ENCODE measurements at regions not wholly inside any gene's neighbourhood (a gene's known extent, or its start where the extent isn't known, plus 50 kb on each side); places are given as distances from the start of the nearest gene placed in this dataset.

- Histone ChIP-seq H3K27me3 (ENCODE audit: insufficient read depth, low read depth, low read length) (no peaks in the 10 kb centered on the region), H3K79me2 (replicated peaks; ENCODE audit: insufficient read depth, low read length) (no peaks in the 10 kb centered on the region), H3K9me2 (ENCODE audit: insufficient read depth, low read length) (no peaks in the 10 kb centered on the region), H3K4me3 (ENCODE audit: low read length) (no peak overlapping the region), H3K27ac (ENCODE audit: low read length) (no peak overlapping the region), H3K36me3 (ENCODE audit: insufficient read depth, low read length) (no peaks in the 10 kb centered on the region), H3K4me2 (ENCODE audit: low read length) (no peak overlapping the region), H3K9ac (ENCODE audit: low read length) (no peak overlapping the region), H4K20me1 (ENCODE audit: insufficient read depth) (no peaks in the 10 kb centered on the region), H3F3A (ENCODE audit: insufficient read depth, low read length, poor library complexity, severe bottlenecking) (no peaks in the 10 kb centered on the region), H2AFZ (ENCODE audit: low read depth, low read length) (no peak overlapping the region), H3K9me3 (ENCODE audit: low read length) (no peaks in the 10 kb centered on the region)
- TF ChIP-seq TAF1 (IDR thresholded peaks at IDR 0.05; ENCODE audit: low read depth) (no peak), RAD21 (conservative IDR thresholded peaks at IDR 0.05) (no peak), REST (IDR thresholded peaks at IDR 0.05; ENCODE audit: borderline replicate concordance) (no peak), POLR2AphosphoS5 (IDR thresholded peaks at IDR 0.05) (no peak), CTCF (IDR thresholded peaks at IDR 0.05; ENCODE audit: poor library complexity, severe bottlenecking) (no peak)
Observed at GRCh38 chr1:73775896-73776295, 422.1 kb downstream of the LRRIQ3 start.

GRCh38 chr1:73772941-73773340 lies 425.0 kb downstream of the LRRIQ3 start:
- no peak for TF ChIP-seq CTCF (IDR thresholded peaks at IDR 0.05; ENCODE audit: poor library complexity, severe bottlenecking)
- no peak for TF ChIP-seq POLR2AphosphoS5 (IDR thresholded peaks at IDR 0.05)
- Histone ChIP-seq H3K36me3 (ENCODE audit: insufficient read depth, low read length) (no peaks in the 10 kb centered on the region), H3K9me2 (ENCODE audit: insufficient read depth, low read length) (no peaks in the 10 kb centered on the region), H3K9me3 (ENCODE audit: low read length) (no peaks in the 10 kb centered on the region), H3K4me2 (ENCODE audit: low read length) (no peak overlapping the region), H3K27me3 (ENCODE audit: insufficient read depth, low read depth, low read length) (no peaks in the 10 kb centered on the region), H3K27ac (ENCODE audit: low read length) (no peak overlapping the region), H3K4me3 (ENCODE audit: low read length) (no peak overlapping the region), H3K9ac (ENCODE audit: low read length) (no peak overlapping the region), H3F3A (ENCODE audit: insufficient read depth, low read length, poor library complexity, severe bottlenecking) (no peaks in the 10 kb centered on the region), H4K20me1 (ENCODE audit: insufficient read depth) (no peaks in the 10 kb centered on the region), H2AFZ (ENCODE audit: low read depth, low read length) (no peak overlapping the region), H3K79me2 (replicated peaks; ENCODE audit: insufficient read depth, low read length) (no peaks in the 10 kb centered on the region)

- H3K9me2 ChIP-seq (ENCODE audit: insufficient read depth, low read length), result no peaks in the 10 kb centered on the region
- no peaks in the 10 kb centered on the region for H3K27me3 ChIP-seq (ENCODE audit: insufficient read depth, low read depth, low read length)
- H3K36me3 ChIP-seq (ENCODE audit: insufficient read depth, low read length), result no peaks in the 10 kb centered on the region
- no peak overlapping the region for H2AFZ ChIP-seq (ENCODE audit: low read depth, low read length)
- H3K27ac ChIP-seq (ENCODE audit: low read length), result no peak overlapping the region
- H3K4me2 ChIP-seq (ENCODE audit: low read length), result no peak overlapping the region
- no peaks in the 10 kb centered on the region for H3K9me3 ChIP-seq (ENCODE audit: low read length)
- H3F3A ChIP-seq (ENCODE audit: insufficient read depth, low read length, poor library complexity, severe bottlenecking), result no peaks in the 10 kb centered on the region
- no peaks in the 10 kb centered on the region for H4K20me1 ChIP-seq (ENCODE audit: insufficient read depth)
- H3K4me3 ChIP-seq (ENCODE audit: low read length), result no peak overlapping the region
- no peaks in the 10 kb centered on the region for H3K79me2 ChIP-seq (replicated peaks; ENCODE audit: insufficient read depth, low read length)
- no peak overlapping the region for H3K9ac ChIP-seq (ENCODE audit: low read length)
- TF ChIP-seq MXI1 (conservative IDR thresholded peaks at IDR 0.05; ENCODE audit: poor library complexity, severe bottlenecking) (no peak), CTCF (IDR thresholded peaks at IDR 0.05; ENCODE audit: poor library complexity, severe bottlenecking) (no peak), EZH2 (IDR thresholded peaks at IDR 0.05; ENCODE audit: borderline replicate concordance, insufficient read depth, low read length, poor library complexity, severe bottlenecking) (no peak), RAD21 (conservative IDR thresholded peaks at IDR 0.05) (no peak), REST (IDR thresholded peaks at IDR 0.05; ENCODE audit: borderline replicate concordance) (no peak), POLR2AphosphoS5 (IDR thresholded peaks at IDR 0.05) (no peak), TAF1 (IDR thresholded peaks at IDR 0.05; ENCODE audit: low read depth) (no peak), EP300 (conservative IDR thresholded peaks at IDR 0.05; ENCODE audit: poor library complexity, severe bottlenecking) (no peak)
Observed at GRCh38 chr1:73771396-73771795, 426.6 kb downstream of the LRRIQ3 start.
